MM.1S (cell line): ENCODE measurements at regions not wholly inside any gene's neighbourhood (a gene's known extent, or its start where the extent isn't known, plus 50 kb on each side); places are given as distances from the start of the nearest gene placed in this dataset.

Experiments
- CTCF ChIP-seq: fragments of 300-600 bp; sonication (generic); IDR thresholded peaks from 2 replicates; pipeline ENCODE4 v1.5.1; 2016; ENCODE audit warnings: antibody characterized with exemption, low read length, mixed read lengths
- EZH2 ChIP-seq: fragments of 300-600 bp; sonication (generic); optimal IDR thresholded peaks from 2 replicates; pipeline ENCODE3; 2017; ENCODE audit warnings: low read depth, mild to moderate bottlenecking, antibody characterized with exemption, low read length, mixed read lengths

- no peak for TF ChIP-seq CTCF
- no peak for TF ChIP-seq EZH2
Observed at GRCh38 chr12:47393403-47393790, 312.4 kb downstream of the RPAP3 start.
